Gastroesophageal sphincter (tissue), 4 donors: ENCODE measurements at regions not wholly inside any gene's neighbourhood (a gene's known extent, or its start where the extent isn't known, plus 50 kb on each side); places are given as distances from the start of the nearest gene placed in this dataset.

ENCODE experiments used
- ATAC-seq: fragments of 150-250 bp; one replicate; pipeline ENCODE4 v1.9.1; 2016; ENCODE audit warnings: mild to moderate bottlenecking, moderate library complexity
- H3K27ac ChIP-seq, 4 donors: fragments of 200-600 bp; sonication (generic) in 3 of 4; 1 replicate in 3 of 4; 2 replicates in 1 of 4; pipeline ENCODE4 v1.5.1; 2016 to 2019
- H3K27me3 ChIP-seq: fragments of 200-600 bp; sonication (generic); one replicate; pipeline ENCODE4 v1.5.1; 2019
- H3K36me3 ChIP-seq, 2 donors: fragments of 200-600 bp; sonication (generic); one replicate each; pipeline ENCODE4 v1.5.1; 2019; ENCODE audit warnings: control low read depth in 1 of 2
- H3K4me1 ChIP-seq, 3 donors: fragments of 200-600 bp; sonication (generic); 1 replicate in 2 of 3; 2 replicates in 1 of 3; pipeline ENCODE4 v1.5.1; 2016 to 2019; ENCODE audit warnings: control low read depth in 2 of 3
- H3K4me3 ChIP-seq, 2 donors: fragments of 200-600 bp; sonication (generic); one replicate each; pipeline ENCODE4 v1.5.1; 2019; ENCODE audit warnings: mild to moderate bottlenecking in 1 of 2, moderate library complexity in 1 of 2
- H3K9me3 ChIP-seq, 3 donors: fragments of 200-600 bp; sonication (generic); one replicate each; pipeline ENCODE4 v1.5.1; 2017 to 2019; ENCODE audit warnings: control low read depth in 2 of 3
- EP300 ChIP-seq: sonication (generic); formaldehyde crosslinking; IDR thresholded peaks from one replicate; pipeline ENCODE4 v1.6.1; 2017; ENCODE audit warnings: antibody characterized with exemption, mild to moderate bottlenecking
- POLR2A ChIP-seq, 2 donors: fragments of 450-650 bp; IDR thresholded peaks; one replicate each; pipeline ENCODE4 v1.6.1; 2017; ENCODE audit warnings: antibody characterized with exemption in 2 of 2, mild to moderate bottlenecking in 2 of 2, moderate library complexity in 1 of 2
- POLR2AphosphoS5 ChIP-seq: sonication (generic); formaldehyde crosslinking; IDR thresholded peaks from one replicate; pipeline ENCODE4 v1.6.1; 2017; ENCODE audit warnings: antibody characterized with exemption
- whole genome bisulfite sequencing, 2 donors: methylation state at CpG; one replicate each; pipeline ENCODE4 v1.1.5; 2018; ENCODE audit warnings: low coverage in 1 of 2; 5-methylcytosine and 5-hydroxymethylcytosine counted together
- TF ChIP-seq, protein P1 (sequence below), 4 experiments: fragments of 200-600 bp in 2 of 4; fragments of 450-650 bp in 2 of 4; sonication (generic) in 1 of 4; IDR thresholded peaks; one replicate each; pipeline ENCODE4 v1.5.1; 2017 to 2019; ENCODE audit warnings: antibody characterized with exemption in 4 of 4, mild to moderate bottlenecking in 2 of 4, moderate library complexity in 2 of 4

DNA sequence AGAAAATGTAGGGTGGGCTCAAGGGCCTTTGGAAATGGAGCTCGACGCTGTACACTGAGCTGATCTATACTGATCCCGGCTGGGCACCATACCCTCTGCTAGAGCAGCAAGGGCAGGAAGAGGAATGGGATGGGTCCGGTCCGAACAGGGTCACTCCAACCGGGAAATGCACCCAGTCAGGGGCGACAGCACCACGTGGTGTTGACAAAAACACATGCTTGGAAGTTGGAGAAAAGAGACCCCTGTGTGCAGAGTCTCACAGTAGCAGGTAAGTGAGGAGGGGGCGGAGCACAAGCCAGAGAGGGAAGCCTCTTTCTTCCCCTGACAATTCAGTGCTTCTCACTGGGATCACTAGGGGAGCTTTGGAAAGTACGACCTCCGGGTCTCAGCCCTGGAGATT, 84.1 kb upstream of the ASB18 start:
- H3K36me3 ChIP-seq: no peaks in the 10 kb centered on the region
- H3K27ac ChIP-seq: no peak overlapping the region
- no peaks in the 10 kb centered on the region for H3K9me3 ChIP-seq
- no peak for ATAC-seq
- H3K4me1 ChIP-seq: no peaks in the 10 kb centered on the region
- peaks cover 6% of the 10 kb centered on the region for H3K27me3 ChIP-seq
- no peak overlapping the region for H3K4me3 ChIP-seq
- WGBS, 2 donors: 73 to 89% methylated on average over 5 to 8 of the region's 11 CpGs
- TF ChIP-seq, protein P1, sequence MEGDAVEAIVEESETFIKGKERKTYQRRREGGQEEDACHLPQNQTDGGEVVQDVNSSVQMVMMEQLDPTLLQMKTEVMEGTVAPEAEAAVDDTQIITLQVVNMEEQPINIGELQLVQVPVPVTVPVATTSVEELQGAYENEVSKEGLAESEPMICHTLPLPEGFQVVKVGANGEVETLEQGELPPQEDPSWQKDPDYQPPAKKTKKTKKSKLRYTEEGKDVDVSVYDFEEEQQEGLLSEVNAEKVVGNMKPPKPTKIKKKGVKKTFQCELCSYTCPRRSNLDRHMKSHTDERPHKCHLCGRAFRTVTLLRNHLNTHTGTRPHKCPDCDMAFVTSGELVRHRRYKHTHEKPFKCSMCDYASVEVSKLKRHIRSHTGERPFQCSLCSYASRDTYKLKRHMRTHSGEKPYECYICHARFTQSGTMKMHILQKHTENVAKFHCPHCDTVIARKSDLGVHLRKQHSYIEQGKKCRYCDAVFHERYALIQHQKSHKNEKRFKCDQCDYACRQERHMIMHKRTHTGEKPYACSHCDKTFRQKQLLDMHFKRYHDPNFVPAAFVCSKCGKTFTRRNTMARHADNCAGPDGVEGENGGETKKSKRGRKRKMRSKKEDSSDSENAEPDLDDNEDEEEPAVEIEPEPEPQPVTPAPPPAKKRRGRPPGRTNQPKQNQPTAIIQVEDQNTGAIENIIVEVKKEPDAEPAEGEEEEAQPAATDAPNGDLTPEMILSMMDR (IDR thresholded peaks at IDR 0.05): no peak
- TF ChIP-seq EP300: no peak
- no peak for TF ChIP-seq POLR2A (IDR thresholded peaks at IDR 0.05)
- TF ChIP-seq POLR2AphosphoS5: no peak

DNA sequence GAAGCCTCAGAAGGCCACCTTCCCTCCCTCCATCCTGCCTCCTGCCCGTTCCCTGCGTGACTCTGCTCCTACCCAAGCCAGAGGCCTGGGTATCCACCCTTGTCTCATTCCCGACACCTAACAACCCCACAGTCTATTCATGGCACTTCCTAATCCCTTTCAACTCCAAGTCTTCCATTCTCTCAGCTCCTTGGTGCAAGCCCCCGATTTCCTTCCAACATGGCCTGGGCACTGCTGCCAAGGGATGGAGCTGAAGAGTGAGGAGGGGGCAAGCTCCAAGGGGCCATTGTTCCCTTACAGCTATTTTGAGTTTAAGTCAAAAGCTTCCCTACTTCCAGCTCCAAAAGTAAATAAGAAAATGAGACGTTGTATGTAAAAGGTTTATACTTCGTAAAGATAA, 84.8 kb upstream of the ASB18 start:
- H3K27ac ChIP-seq: no peak overlapping the region
- ATAC-seq: no peak
- no peaks in the 10 kb centered on the region for H3K36me3 ChIP-seq
- H3K4me3 ChIP-seq: no peak overlapping the region
- WGBS, 2 donors: 91 to 92% methylated on average over 4 to 6 of the region's 6 CpGs
- peaks cover 6% of the 10 kb centered on the region for H3K27me3 ChIP-seq
- no peaks in the 10 kb centered on the region for H3K9me3 ChIP-seq
- no peaks in the 10 kb centered on the region for H3K4me1 ChIP-seq
- no peak for TF ChIP-seq POLR2A (IDR thresholded peaks at IDR 0.05)
- TF ChIP-seq, protein P1 (IDR thresholded peaks at IDR 0.05): no peak
- no peak for TF ChIP-seq POLR2AphosphoS5
- no peak for TF ChIP-seq EP300

DNA sequence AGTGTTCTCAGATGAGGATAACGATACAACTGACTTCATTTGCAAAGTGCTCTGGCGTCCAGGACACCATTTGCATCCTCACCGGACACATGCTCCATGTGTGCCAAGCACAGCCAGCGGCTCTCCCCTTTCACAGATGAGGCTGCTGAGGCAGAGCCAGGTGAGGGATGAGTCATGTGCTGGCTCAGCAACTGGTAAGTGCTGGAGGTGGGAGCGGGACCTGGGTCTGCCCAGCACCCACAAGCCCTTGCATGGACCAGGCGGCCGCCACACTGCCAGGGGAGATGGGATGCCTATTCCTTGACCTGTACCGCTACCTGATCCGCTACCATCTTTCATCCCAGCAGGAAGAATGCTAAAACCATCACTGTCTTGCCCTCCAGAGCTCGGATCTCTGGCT, 86.2 kb upstream of the ASB18 start:
- no peak overlapping the region for H3K27ac ChIP-seq
- no peaks in the 10 kb centered on the region for H3K9me3 ChIP-seq
- TF ChIP-seq EP300 (no peak), POLR2AphosphoS5 (no peak), POLR2A (IDR thresholded peaks at IDR 0.05) (no peak)
- TF ChIP-seq, protein P1 (IDR thresholded peaks at IDR 0.05): no peak
- no peak for ATAC-seq
- H3K4me3 ChIP-seq: no peak overlapping the region
- H3K27me3 ChIP-seq: peaks cover 6% of the 10 kb centered on the region
- no peaks in the 10 kb centered on the region for H3K36me3 ChIP-seq
- H3K4me1 ChIP-seq: no peaks in the 10 kb centered on the region
- 71% methylated on average over 4 of the region's 10 CpGs; no CpG with 5 or more reads in 1 of the 2 donors for WGBS, 2 donors

GRCh38 chr2:236351966-236352525, 87.8 kb upstream of the ASB18 start:
- TF ChIP-seq, protein P1 (IDR thresholded peaks at IDR 0.05): no peak
- no peak for TF ChIP-seq EP300
- Histone ChIP-seq H3K36me3 (no peaks in the 10 kb centered on the region), H3K27ac (no peak overlapping the region), H3K27me3 (peaks cover 6% of the 10 kb centered on the region), H3K4me1 (no peaks in the 10 kb centered on the region), H3K4me3 (no peak overlapping the region), H3K9me3 (no peaks in the 10 kb centered on the region)
- WGBS, 2 donors: 81 to 82% methylated on average over 16 to 18 of the region's 18 CpGs
- no peak for ATAC-seq

DNA sequence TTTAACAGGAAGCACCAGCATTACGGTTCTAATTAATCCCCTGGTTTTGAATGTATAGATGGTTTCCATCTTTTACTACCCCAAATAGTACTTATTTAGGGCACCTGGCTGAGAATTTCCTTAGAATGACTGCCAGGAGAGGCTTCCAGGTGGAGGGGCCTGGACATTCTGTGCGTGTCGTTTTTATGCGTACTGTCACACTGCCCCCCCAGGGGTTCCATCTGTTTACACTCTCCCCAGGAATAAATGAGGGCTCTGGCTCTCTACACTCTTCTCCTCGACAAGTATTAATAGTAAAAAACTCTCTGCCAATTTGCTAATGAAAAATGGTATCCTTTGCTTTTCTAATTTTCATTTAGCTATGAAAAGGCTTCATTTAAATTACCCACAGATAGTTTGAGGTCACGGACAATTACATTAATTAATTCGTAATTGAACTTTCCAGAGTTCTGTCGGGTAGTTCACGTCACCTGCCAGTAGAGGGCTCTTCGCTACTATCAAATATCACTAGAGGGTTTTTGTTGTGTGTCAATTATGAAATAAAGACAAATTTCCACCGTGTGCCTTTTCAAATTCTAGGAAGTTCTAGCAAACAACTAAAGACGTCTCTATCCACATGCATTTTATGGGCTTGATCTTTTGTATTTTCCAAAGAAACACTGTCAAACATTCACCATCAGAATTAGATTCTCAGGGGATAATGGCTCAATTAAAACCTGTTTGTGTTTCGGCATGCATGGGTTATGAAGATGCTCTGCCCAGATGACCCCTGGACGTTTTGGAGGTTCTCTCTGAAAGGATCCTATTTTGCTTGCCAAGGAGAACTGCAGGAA, 88.8 kb upstream of the ASB18 start:
- 12 to 14% methylated on average over 13 to 14 of the region's 14 CpGs for WGBS, 2 donors
- Histone ChIP-seq H3K27ac (no peak overlapping the region), H3K4me3 (no peak overlapping the region), H3K36me3 (no peaks in the 10 kb centered on the region), H3K9me3 (no peaks in the 10 kb centered on the region), H3K27me3 (peaks cover 6% of the 10 kb centered on the region), H3K4me1 (no peaks in the 10 kb centered on the region)
- no peak for ATAC-seq
- TF ChIP-seq, protein P1 (IDR thresholded peaks at IDR 0.05): peak; percentile 79 to 91 (median 88)
- TF ChIP-seq POLR2A (IDR thresholded peaks at IDR 0.05): no peak
